Neural progenitor cell (in vitro differentiated cells): ENCODE measurements at regions not wholly inside any gene's neighbourhood (a gene's known extent, or its start where the extent isn't known, plus 50 kb on each side); places are given as distances from the start of the nearest gene placed in this dataset.

Experiments used
- DNase-seq: peaks from one replicate; pipeline ENCODE4 v3.0.0-alpha.2; 2016; ENCODE audit warnings: low spot score
- H2AFZ ChIP-seq: fragments of 200-600 bp; sonication (generic); replicated peaks from 2 replicates; pipeline ENCODE4 v1.6.1; 2016; ENCODE audit warnings: antibody characterized with exemption
- H3F3A ChIP-seq: fragments of 200-600 bp; sonication (generic); 2 replicates; pipeline ENCODE4 v1.6.1; 2016; ENCODE audit warnings: antibody characterized with exemption, low read depth
- H3K27ac ChIP-seq: fragments of 200-600 bp; sonication (generic); 2 replicates; pipeline ENCODE4 v1.5.1; 2016; ENCODE audit warnings: mild to moderate bottlenecking
- H3K27me3 ChIP-seq: fragments of 200-600 bp; sonication (generic); 2 replicates; pipeline ENCODE4 v1.6.1; 2016; ENCODE audit warnings: mild to moderate bottlenecking, moderate library complexity
- H3K36me3 ChIP-seq: fragments of 200-600 bp; sonication (generic); 2 replicates; pipeline ENCODE4 v1.5.1; 2016
- H3K4me1 ChIP-seq: fragments of 200-600 bp; sonication (generic); 2 replicates; pipeline ENCODE4 v1.6.1; 2016; ENCODE audit warnings: mixed run types
- H3K4me2 ChIP-seq: fragments of 200-600 bp; sonication (generic); 2 replicates; pipeline ENCODE4 v1.6.1; 2016
- H3K4me3 ChIP-seq: fragments of 200-600 bp; sonication (generic); 2 replicates; pipeline ENCODE4 v1.5.1; 2016
- H3K79me2 ChIP-seq: fragments of 200-600 bp; sonication (generic); 2 replicates; pipeline ENCODE4 v1.6.1; 2016; ENCODE audit warnings: low read depth
- H3K9ac ChIP-seq: fragments of 200-600 bp; sonication (generic); 2 replicates; pipeline ENCODE4 v1.6.1; 2016
- H3K9me3 ChIP-seq: fragments of 200-600 bp; sonication (generic); 2 replicates; pipeline ENCODE4 v1.5.1; 2016; ENCODE audit warnings: low read depth
- H4K20me1 ChIP-seq: fragments of 200-600 bp; sonication (generic); 2 replicates; pipeline ENCODE4 v1.6.1; 2016; ENCODE audit warnings: low read depth
- H3K27ac Mint-ChIP-seq: 3 replicates; pipeline ENCODE4 v1.8.0; 2021; ENCODE audit warnings: mixed read lengths
- H3K27me3 Mint-ChIP-seq: 2 replicates; pipeline ENCODE4 v1.8.0; 2022; ENCODE audit warnings: low read depth, mild to moderate bottlenecking, inconsistent platforms, moderate library complexity, mixed read lengths; ENCODE audit not compliant: insufficient read depth
- H3K36me3 Mint-ChIP-seq: 3 replicates; pipeline ENCODE4 v1.8.0; 2021; ENCODE audit warnings: mixed read lengths
- H3K4me1 Mint-ChIP-seq: 3 replicates; pipeline ENCODE4 v1.8.0; 2021; ENCODE audit warnings: mixed read lengths
- H3K4me3 Mint-ChIP-seq: 3 replicates; pipeline ENCODE4 v1.8.0; 2021; ENCODE audit warnings: mild to moderate bottlenecking, moderate library complexity, mixed read lengths
- H3K9me3 Mint-ChIP-seq: 3 replicates; pipeline ENCODE4 v1.8.0; 2020; ENCODE audit warnings: mixed read lengths
- EZH2 ChIP-seq: fragments of 200-600 bp; sonication (generic); IDR thresholded peaks from 2 replicates; pipeline ENCODE4 v1.6.1; 2017; ENCODE audit warnings: antibody characterized with exemption, mild to moderate bottlenecking, moderate library complexity
- EZH2phosphoT487 ChIP-seq: fragments of 200-600 bp; sonication (generic); IDR thresholded peaks from 2 replicates; pipeline ENCODE4 v1.6.1; 2017; ENCODE audit warnings: antibody characterized with exemption
- TF ChIP-seq, protein P1 (sequence below): fragments of 200-600 bp; sonication (generic); IDR thresholded peaks from 2 replicates; pipeline ENCODE4 v1.5.1; 2017; ENCODE audit warnings: antibody characterized with exemption, mild to moderate bottlenecking

DNA sequence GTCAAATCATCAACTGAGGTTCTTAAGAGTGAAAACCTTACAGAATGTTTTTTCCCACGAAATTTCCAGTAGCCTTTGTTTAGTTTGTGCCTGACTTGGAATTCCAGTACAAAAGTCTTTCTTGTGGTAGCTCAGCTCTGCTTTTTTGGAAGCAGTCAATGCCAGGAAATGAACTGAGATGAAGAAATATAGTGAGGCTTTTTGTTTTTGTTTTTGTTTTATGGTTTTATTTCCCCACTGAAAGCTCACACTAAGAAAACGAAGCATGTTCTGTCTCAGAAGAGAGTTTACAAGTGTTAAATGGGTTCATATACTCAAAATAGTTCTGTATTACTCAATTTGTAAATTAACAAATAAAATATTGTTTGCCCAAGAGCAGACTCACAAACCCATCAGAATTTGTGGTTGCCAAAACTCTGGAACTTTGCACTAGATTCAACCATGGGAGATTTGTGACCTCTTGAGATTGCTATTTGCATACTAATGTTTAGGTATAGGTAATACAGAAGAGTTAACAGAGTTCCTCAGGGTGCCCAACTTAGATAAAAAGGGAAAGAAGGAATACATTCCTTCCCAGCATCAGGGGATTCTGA, 1060.8 kb downstream of the FAT4 start:
- Histone ChIP-seq H2AFZ (peak overlapping the region; percentile 74), H3K79me2 (no peaks in the 10 kb centered on the region), H3K9me3 (no peaks in the 10 kb centered on the region), H3F3A (no peaks in the 10 kb centered on the region), H3K4me2 (no peak overlapping the region), H4K20me1 (no peaks in the 10 kb centered on the region), H3K36me3 (no peaks in the 10 kb centered on the region), H3K4me3 (no peak overlapping the region), H3K27me3 (no peaks in the 10 kb centered on the region), H3K9ac (no peak overlapping the region), H3K4me1 (peaks cover 6% of the 10 kb centered on the region), H3K27ac (no peak overlapping the region)
- H3K9me3 Mint-ChIP-seq = no peaks in the 10 kb centered on the region
- no peak overlapping the region for H3K4me3 Mint-ChIP-seq
- no peak overlapping the region for H3K27ac Mint-ChIP-seq
- DNase-seq = no peak
- H3K27me3 Mint-ChIP-seq = no peaks in the 10 kb centered on the region
- TF ChIP-seq, protein P1, sequence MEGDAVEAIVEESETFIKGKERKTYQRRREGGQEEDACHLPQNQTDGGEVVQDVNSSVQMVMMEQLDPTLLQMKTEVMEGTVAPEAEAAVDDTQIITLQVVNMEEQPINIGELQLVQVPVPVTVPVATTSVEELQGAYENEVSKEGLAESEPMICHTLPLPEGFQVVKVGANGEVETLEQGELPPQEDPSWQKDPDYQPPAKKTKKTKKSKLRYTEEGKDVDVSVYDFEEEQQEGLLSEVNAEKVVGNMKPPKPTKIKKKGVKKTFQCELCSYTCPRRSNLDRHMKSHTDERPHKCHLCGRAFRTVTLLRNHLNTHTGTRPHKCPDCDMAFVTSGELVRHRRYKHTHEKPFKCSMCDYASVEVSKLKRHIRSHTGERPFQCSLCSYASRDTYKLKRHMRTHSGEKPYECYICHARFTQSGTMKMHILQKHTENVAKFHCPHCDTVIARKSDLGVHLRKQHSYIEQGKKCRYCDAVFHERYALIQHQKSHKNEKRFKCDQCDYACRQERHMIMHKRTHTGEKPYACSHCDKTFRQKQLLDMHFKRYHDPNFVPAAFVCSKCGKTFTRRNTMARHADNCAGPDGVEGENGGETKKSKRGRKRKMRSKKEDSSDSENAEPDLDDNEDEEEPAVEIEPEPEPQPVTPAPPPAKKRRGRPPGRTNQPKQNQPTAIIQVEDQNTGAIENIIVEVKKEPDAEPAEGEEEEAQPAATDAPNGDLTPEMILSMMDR = no peak
- TF ChIP-seq EZH2 (no peak), EZH2phosphoT487 (no peak)
- no peaks in the 10 kb centered on the region for H3K36me3 Mint-ChIP-seq
- H3K4me1 Mint-ChIP-seq = no peaks in the 10 kb centered on the region

DNA sequence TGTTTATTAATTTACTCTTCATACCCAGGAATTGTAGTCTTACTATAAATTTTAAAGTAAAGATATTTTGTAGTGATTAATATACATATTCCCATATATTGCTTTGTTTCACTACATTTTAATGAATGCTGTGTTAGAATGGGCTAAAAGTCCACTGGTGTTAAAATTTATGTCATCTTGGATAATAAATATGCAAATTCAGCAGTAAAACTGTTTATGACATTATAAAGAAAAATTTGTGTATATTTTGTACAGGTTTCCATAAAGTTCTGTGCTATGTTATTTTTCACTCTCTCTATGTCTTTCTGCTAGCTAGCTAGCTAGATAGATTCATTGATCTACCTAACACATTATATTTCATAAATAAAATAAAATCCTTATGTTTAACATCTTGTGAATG, 1071.2 kb downstream of the FAT4 start:
- no peaks in the 10 kb centered on the region for H3K4me1 ChIP-seq
- Mint-ChIP-seq H3K4me3 (no peak overlapping the region), H3K27ac (no peak overlapping the region), H3K9me3 (no peaks in the 10 kb centered on the region), H3K27me3 (no peaks in the 10 kb centered on the region), H3K4me1 (no peaks in the 10 kb centered on the region), H3K36me3 (no peaks in the 10 kb centered on the region)
- no peak for DNase-seq
- H3K4me2 ChIP-seq = no peak overlapping the region
- H3K9ac ChIP-seq = no peak overlapping the region
- no peak overlapping the region for H3K4me3 ChIP-seq
- no peaks in the 10 kb centered on the region for H3K79me2 ChIP-seq
- TF ChIP-seq EZH2 = no peak
- H3K36me3 ChIP-seq = no peaks in the 10 kb centered on the region
- H4K20me1 ChIP-seq = no peaks in the 10 kb centered on the region
- no peaks in the 10 kb centered on the region for H3F3A ChIP-seq
- H3K9me3 ChIP-seq = no peaks in the 10 kb centered on the region
- H2AFZ ChIP-seq = no peak overlapping the region
- no peaks in the 10 kb centered on the region for H3K27me3 ChIP-seq
- no peak overlapping the region for H3K27ac ChIP-seq

DNA sequence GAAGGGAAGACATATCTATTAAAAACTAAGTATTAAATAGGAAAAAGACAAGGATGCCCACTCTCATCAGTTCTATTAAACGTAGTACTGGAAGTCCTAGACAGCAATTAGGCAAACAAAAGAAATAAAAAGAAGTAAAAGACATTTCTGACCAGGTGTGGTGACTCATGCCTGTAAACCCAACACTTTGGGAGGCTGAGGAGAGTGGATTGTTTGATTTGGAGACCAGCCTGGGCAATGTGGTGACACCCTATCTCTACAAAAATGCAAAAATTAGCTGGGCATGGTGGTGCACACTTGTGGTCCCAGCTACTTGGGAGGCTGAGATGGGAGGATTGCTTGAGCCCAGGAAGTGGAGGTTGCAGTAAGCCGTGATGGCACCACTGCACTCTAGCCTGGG, 1071.8 kb downstream of the FAT4 start:
- Mint-ChIP-seq H3K27me3 (no peaks in the 10 kb centered on the region), H3K4me3 (no peak overlapping the region), H3K9me3 (no peaks in the 10 kb centered on the region), H3K36me3 (no peaks in the 10 kb centered on the region), H3K4me1 (no peaks in the 10 kb centered on the region), H3K27ac (no peak overlapping the region)
- no peaks in the 10 kb centered on the region for H4K20me1 ChIP-seq
- no peak overlapping the region for H3K9ac ChIP-seq
- no peak for DNase-seq
- no peak overlapping the region for H3K4me2 ChIP-seq
- no peaks in the 10 kb centered on the region for H3K36me3 ChIP-seq
- H3F3A ChIP-seq = no peaks in the 10 kb centered on the region
- no peak overlapping the region for H3K27ac ChIP-seq
- H3K79me2 ChIP-seq = no peaks in the 10 kb centered on the region
- H3K27me3 ChIP-seq = no peaks in the 10 kb centered on the region
- H3K4me1 ChIP-seq = no peaks in the 10 kb centered on the region
- H2AFZ ChIP-seq = no peak overlapping the region
- H3K4me3 ChIP-seq = no peak overlapping the region
- TF ChIP-seq EZH2phosphoT487 (no peak), EZH2 (no peak)
- TF ChIP-seq, protein P1 = no peak
- H3K9me3 ChIP-seq = no peaks in the 10 kb centered on the region

DNA sequence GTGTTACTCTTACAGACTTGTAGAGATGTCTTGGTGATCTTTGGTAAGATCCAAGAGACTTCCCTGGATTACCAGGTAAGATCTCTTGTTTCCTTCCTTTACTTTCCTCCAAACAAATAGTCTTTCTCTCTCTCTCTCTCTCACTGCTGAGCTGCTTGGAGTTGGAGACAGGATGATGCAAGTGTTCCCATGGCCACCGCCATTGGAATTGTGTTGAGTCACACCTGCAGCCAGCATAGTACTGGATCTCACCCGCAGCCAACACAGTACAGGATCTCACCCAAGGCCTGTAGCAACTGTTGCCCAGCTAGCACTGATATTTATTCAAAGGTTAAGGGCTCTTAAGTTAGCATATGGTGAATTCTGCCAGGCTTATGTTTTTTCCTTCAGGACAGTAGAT, 1080.9 kb downstream of the FAT4 start:
- Histone ChIP-seq H3F3A (no peaks in the 10 kb centered on the region), H3K4me1 (no peaks in the 10 kb centered on the region), H3K79me2 (no peaks in the 10 kb centered on the region), H4K20me1 (no peaks in the 10 kb centered on the region), H3K4me3 (no peak overlapping the region), H3K9ac (no peak overlapping the region), H3K27me3 (no peaks in the 10 kb centered on the region), H3K36me3 (no peaks in the 10 kb centered on the region), H3K4me2 (no peak overlapping the region), H2AFZ (no peak overlapping the region), H3K27ac (no peak overlapping the region), H3K9me3 (no peaks in the 10 kb centered on the region)
- no peaks in the 10 kb centered on the region for H3K36me3 Mint-ChIP-seq
- TF ChIP-seq, protein P1 = no peak
- TF ChIP-seq EZH2phosphoT487 (no peak), EZH2 (no peak)
- H3K9me3 Mint-ChIP-seq = no peaks in the 10 kb centered on the region
- H3K27ac Mint-ChIP-seq = no peak overlapping the region
- DNase-seq = no peak
- H3K27me3 Mint-ChIP-seq = no peaks in the 10 kb centered on the region
- no peaks in the 10 kb centered on the region for H3K4me1 Mint-ChIP-seq
- no peak overlapping the region for H3K4me3 Mint-ChIP-seq
